ENCODE measurements at regions not wholly inside any gene's neighbourhood (a gene's known extent, or its start where the extent isn't known, plus 50 kb on each side); places are given as distances from the start of the nearest gene placed in this dataset.
"Not testable (repeated sequence)": the region's sequence is repeated elsewhere in the genome, so short reads cannot be mapped to it uniquely, and the experiment has no call there.

DNA sequence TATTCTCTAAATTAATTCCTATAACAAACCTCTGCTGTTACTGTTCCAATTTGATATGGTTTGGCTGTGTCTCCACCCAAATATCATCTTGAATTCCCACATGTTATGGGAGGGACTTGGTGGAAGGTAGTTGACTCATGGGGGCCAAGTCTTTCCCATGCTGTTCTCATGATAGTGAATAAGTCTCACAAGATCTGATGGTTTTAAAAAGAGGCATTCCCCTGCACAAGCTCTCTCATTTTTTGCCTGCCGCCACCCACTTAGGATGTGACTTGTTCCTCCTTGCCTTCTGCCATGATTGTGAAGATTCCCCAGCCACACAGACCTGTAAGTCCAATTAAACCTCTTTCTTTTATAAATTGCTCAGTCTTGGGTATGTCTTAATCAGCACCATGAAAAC lies 104.3 kb upstream of the SLC25A48 start:
- not testable (repeated sequence) for H3K27me3 ChIP-seq; H3K9me3 ChIP-seq (ENCODE audit: low read depth); H2AFZ ChIP-seq; H3K36me3 ChIP-seq (replicated peaks; ENCODE audit: insufficient read depth, low read depth); H3K4me3 ChIP-seq; H3K9me2 ChIP-seq (replicated peaks; ENCODE audit: insufficient read depth); H3K79me2 ChIP-seq; H4K20me1 ChIP-seq (ENCODE audit: insufficient read depth, poor library complexity, severe bottlenecking); H3K4me1 ChIP-seq (ENCODE audit: insufficient read depth); H3K4me2 ChIP-seq; H3K27ac ChIP-seq; DNase-seq (ENCODE audit: low spot score)
- 95% methylated on average over 1 of the region's 1 CpG for WGBS (ENCODE audit: low lambda C conversion rate, missing lambda C conversion rate)

DNA sequence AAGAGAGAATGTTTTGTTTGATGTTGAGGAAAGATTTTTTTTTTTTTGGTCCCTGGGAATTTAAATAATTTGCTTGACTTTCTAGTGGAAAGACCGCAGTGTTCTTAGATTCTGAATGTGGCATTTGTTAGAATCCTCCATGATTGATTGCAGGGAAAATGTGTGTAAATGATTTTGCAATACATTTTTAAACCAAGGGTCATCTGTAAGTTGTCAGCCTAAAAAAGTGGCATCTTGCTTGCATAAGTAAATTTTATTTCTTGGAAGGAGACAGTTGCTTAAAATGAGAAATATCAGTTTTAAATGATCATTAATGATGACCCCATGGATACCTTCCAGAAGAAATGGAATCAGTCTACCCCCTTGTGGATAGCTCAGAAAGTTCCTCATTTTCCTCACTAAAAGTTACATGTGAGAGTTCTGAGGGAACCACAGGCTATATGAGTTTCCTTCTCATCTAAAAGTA lies 105.1 kb upstream of the SLC25A48 start:
- Histone ChIP-seq H3K9me3 (ENCODE audit: low read depth) (no peaks in the 10 kb centered on the region), H3K36me3 (replicated peaks; ENCODE audit: insufficient read depth, low read depth) (no peaks in the 10 kb centered on the region), H2AFZ (no peak overlapping the region), H3K4me2 (no peak overlapping the region), H3K4me3 (no peak overlapping the region), H3K79me2 (no peaks in the 10 kb centered on the region), H3K27ac (peak overlapping the region; percentile 81), H3K4me1 (ENCODE audit: insufficient read depth) (peaks cover 5% of the 10 kb centered on the region), H4K20me1 (ENCODE audit: insufficient read depth, poor library complexity, severe bottlenecking) (no peaks in the 10 kb centered on the region), H3K9me2 (replicated peaks; ENCODE audit: insufficient read depth) (no peaks in the 10 kb centered on the region), H3K27me3 (no peaks in the 10 kb centered on the region)
- 64% methylated on average over 1 of the region's 1 CpG for WGBS (ENCODE audit: low lambda C conversion rate, missing lambda C conversion rate)
- TF ChIP-seq EZH2phosphoT487 (IDR thresholded peaks at IDR 0.05; ENCODE audit: low read depth, severe bottlenecking, unreplicated experiment) = no peak
- TF ChIP-seq, protein P1, sequence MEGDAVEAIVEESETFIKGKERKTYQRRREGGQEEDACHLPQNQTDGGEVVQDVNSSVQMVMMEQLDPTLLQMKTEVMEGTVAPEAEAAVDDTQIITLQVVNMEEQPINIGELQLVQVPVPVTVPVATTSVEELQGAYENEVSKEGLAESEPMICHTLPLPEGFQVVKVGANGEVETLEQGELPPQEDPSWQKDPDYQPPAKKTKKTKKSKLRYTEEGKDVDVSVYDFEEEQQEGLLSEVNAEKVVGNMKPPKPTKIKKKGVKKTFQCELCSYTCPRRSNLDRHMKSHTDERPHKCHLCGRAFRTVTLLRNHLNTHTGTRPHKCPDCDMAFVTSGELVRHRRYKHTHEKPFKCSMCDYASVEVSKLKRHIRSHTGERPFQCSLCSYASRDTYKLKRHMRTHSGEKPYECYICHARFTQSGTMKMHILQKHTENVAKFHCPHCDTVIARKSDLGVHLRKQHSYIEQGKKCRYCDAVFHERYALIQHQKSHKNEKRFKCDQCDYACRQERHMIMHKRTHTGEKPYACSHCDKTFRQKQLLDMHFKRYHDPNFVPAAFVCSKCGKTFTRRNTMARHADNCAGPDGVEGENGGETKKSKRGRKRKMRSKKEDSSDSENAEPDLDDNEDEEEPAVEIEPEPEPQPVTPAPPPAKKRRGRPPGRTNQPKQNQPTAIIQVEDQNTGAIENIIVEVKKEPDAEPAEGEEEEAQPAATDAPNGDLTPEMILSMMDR (IDR thresholded peaks at IDR 0.05; ENCODE audit: poor library complexity) = peak; percentile 67
- peak; percentile 37 for DNase-seq (ENCODE audit: low spot score)

DNA sequence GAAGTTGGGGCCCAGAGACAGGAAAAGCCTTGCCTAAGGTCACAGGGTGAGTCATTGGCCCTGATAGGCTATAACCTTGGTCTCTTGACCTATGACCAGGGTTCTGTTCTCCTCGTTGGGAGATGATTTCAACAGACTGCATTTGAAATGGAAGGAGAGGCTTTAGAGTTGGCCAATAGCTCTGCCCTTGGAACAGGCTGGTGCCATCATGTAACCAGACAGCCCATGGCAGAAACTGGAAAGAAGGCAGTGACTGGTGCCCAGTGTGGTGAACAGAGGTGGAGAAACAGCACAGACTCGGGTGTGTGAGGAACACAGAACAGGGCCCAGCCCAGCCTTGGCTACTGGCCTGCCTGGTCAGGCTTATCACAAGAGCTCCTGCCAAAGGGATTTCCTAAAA lies 109.8 kb upstream of the SLC25A48 start:
- TF ChIP-seq EZH2 (IDR thresholded peaks at IDR 0.05; ENCODE audit: borderline replicate concordance) (no peak), EZH2phosphoT487 (IDR thresholded peaks at IDR 0.05; ENCODE audit: low read depth, severe bottlenecking, unreplicated experiment) (no peak)
- TF ChIP-seq, protein P1 (IDR thresholded peaks at IDR 0.05; ENCODE audit: poor library complexity) = no peak
- no peak overlapping the region for H3K4me3 ChIP-seq
- no peaks in the 10 kb centered on the region for H3K9me3 ChIP-seq (ENCODE audit: low read depth)
- no peaks in the 10 kb centered on the region for H3K27me3 ChIP-seq
- no peaks in the 10 kb centered on the region for H3K79me2 ChIP-seq
- H3K36me3 ChIP-seq (replicated peaks; ENCODE audit: insufficient read depth, low read depth) = no peaks in the 10 kb centered on the region
- H3K27ac ChIP-seq = no peak overlapping the region
- DNase-seq (ENCODE audit: low spot score) = no peak
- H3K4me1 ChIP-seq (ENCODE audit: insufficient read depth) = peaks cover 13% of the 10 kb centered on the region
- H2AFZ ChIP-seq = no peak overlapping the region
- H3K9me2 ChIP-seq (replicated peaks; ENCODE audit: insufficient read depth) = no peaks in the 10 kb centered on the region
- no peak overlapping the region for H3K4me2 ChIP-seq
- WGBS (ENCODE audit: low lambda C conversion rate, missing lambda C conversion rate) = 81% methylated on average over 2 of the region's 2 CpGs
- H4K20me1 ChIP-seq (ENCODE audit: insufficient read depth, poor library complexity, severe bottlenecking) = no peaks in the 10 kb centered on the region

DNA sequence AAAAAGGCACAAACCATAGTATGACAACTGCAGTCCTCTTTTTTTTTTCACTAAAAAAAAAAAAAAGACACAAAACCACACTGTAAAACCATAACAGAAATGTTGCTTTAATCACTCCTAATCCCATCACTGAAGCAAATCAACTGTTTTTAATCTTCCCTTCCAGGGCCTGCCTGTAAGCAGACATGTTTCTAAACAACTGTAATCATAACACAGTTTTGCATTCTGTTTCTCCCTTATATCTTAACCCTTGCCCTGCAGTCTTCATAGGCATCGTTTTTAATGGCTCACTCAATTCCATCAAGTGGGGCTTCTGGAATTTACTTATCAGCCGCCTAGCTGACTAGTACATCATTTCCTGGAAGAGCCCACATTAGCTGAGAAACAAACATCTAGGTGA lies 111.0 kb upstream of the SLC25A48 start:
- Histone ChIP-seq H3K36me3 (replicated peaks; ENCODE audit: insufficient read depth, low read depth) (no peaks in the 10 kb centered on the region), H3K4me3 (no peak overlapping the region), H3K4me1 (ENCODE audit: insufficient read depth) (peaks cover 22% of the 10 kb centered on the region), H3K9me3 (ENCODE audit: low read depth) (no peaks in the 10 kb centered on the region), H4K20me1 (ENCODE audit: insufficient read depth, poor library complexity, severe bottlenecking) (no peaks in the 10 kb centered on the region), H3K4me2 (no peak overlapping the region), H3K79me2 (no peaks in the 10 kb centered on the region), H3K27me3 (no peaks in the 10 kb centered on the region), H2AFZ (no peak overlapping the region), H3K9me2 (replicated peaks; ENCODE audit: insufficient read depth) (no peaks in the 10 kb centered on the region), H3K27ac (no peak overlapping the region)
- 38% methylated on average over 2 of the region's 2 CpGs for WGBS (ENCODE audit: low lambda C conversion rate, missing lambda C conversion rate)
- no peak for DNase-seq (ENCODE audit: low spot score)
- TF ChIP-seq EZH2 (IDR thresholded peaks at IDR 0.05; ENCODE audit: borderline replicate concordance) (no peak), EZH2phosphoT487 (IDR thresholded peaks at IDR 0.05; ENCODE audit: low read depth, severe bottlenecking, unreplicated experiment) (no peak)
- TF ChIP-seq, protein P1 (IDR thresholded peaks at IDR 0.05; ENCODE audit: poor library complexity) = no peak
